Nephron progenitor cell (in vitro differentiated cells): ENCODE measurements at regions not wholly inside any gene's neighbourhood (a gene's known extent, or its start where the extent isn't known, plus 50 kb on each side); places are given as distances from the start of the nearest gene placed in this dataset.

Experiments
- DNase-seq: peaks from one replicate; pipeline ENCODE4 v3.0.0; 2021
- H3K27ac Mint-ChIP-seq: 2 replicates; pipeline ENCODE4 v1.8.0; 2021; ENCODE audit warnings: mild to moderate bottlenecking, moderate library complexity, mixed read lengths
- H3K27me3 Mint-ChIP-seq: 2 replicates; pipeline ENCODE4 v1.8.0; 2021; ENCODE audit warnings: mild to moderate bottlenecking, low read depth, mixed read lengths; ENCODE audit not compliant: poor library complexity
- H3K36me3 Mint-ChIP-seq: 2 replicates; pipeline ENCODE4 v1.8.0; 2021; ENCODE audit warnings: low read depth, mixed read lengths
- H3K4me1 Mint-ChIP-seq: 2 replicates; pipeline ENCODE4 v1.8.0; 2021; ENCODE audit warnings: mixed read lengths
- H3K4me3 Mint-ChIP-seq: 2 replicates; pipeline ENCODE4 v1.8.0; 2021; ENCODE audit warnings: mild to moderate bottlenecking, moderate library complexity, mixed read lengths
- H3K9me3 Mint-ChIP-seq: 2 replicates; pipeline ENCODE4 v1.8.0; 2021; ENCODE audit warnings: mild to moderate bottlenecking, moderate library complexity, mixed read lengths
- CTCF ChIP-seq: fragments of 200-600 bp; sonication (generic); IDR thresholded peaks from 2 replicates; pipeline ENCODE4 v1.5.0; 2021; ENCODE audit warnings: antibody characterized with exemption

- peaks cover 73% of the 10 kb centered on the region for H3K4me1 Mint-ChIP-seq
- no peaks in the 10 kb centered on the region for H3K9me3 Mint-ChIP-seq
- peaks cover 14% of the 10 kb centered on the region for H3K27me3 Mint-ChIP-seq
- H3K27ac Mint-ChIP-seq, result no peak overlapping the region
- no peaks in the 10 kb centered on the region for H3K36me3 Mint-ChIP-seq
- DNase-seq, result peak; percentile 19
- no peak overlapping the region for H3K4me3 Mint-ChIP-seq
- TF ChIP-seq CTCF, result no peak
Observed at GRCh38 chr6:167760979-167761793, 65.5 kb upstream of the AFDN start.

- Mint-ChIP-seq H3K36me3 (no peaks in the 10 kb centered on the region), H3K27me3 (peaks cover 14% of the 10 kb centered on the region), H3K4me3 (no peak overlapping the region), H3K4me1 (peaks cover 78% of the 10 kb centered on the region), H3K27ac (no peak overlapping the region), H3K9me3 (no peaks in the 10 kb centered on the region)
- no peak for TF ChIP-seq CTCF
- no peak for DNase-seq
Observed at GRCh38 chr6:167761794-167762258, 64.9 kb upstream of the AFDN start.

GRCh38 chr6:167762259-167762962 lies 64.3 kb upstream of the AFDN start:
- DNase-seq, result no peak
- no peak overlapping the region for H3K4me3 Mint-ChIP-seq
- no peaks in the 10 kb centered on the region for H3K36me3 Mint-ChIP-seq
- no peak overlapping the region for H3K27ac Mint-ChIP-seq
- peaks cover 9% of the 10 kb centered on the region for H3K27me3 Mint-ChIP-seq
- no peak for TF ChIP-seq CTCF
- peaks cover 77% of the 10 kb centered on the region for H3K4me1 Mint-ChIP-seq
- H3K9me3 Mint-ChIP-seq, result no peaks in the 10 kb centered on the region

- DNase-seq, result no peak
- Mint-ChIP-seq H3K4me1 (peaks cover 74% of the 10 kb centered on the region), H3K4me3 (no peak overlapping the region), H3K27ac (peak overlapping the region; percentile 56), H3K27me3 (peaks cover 5% of the 10 kb centered on the region), H3K9me3 (no peaks in the 10 kb centered on the region), H3K36me3 (no peaks in the 10 kb centered on the region)
- no peak for TF ChIP-seq CTCF
Observed at GRCh38 chr6:167763056-167763944, 63.4 kb upstream of the AFDN start.

- H3K4me3 Mint-ChIP-seq, result no peak overlapping the region
- H3K36me3 Mint-ChIP-seq, result no peaks in the 10 kb centered on the region
- DNase-seq, result no peak
- no peak for TF ChIP-seq CTCF
- H3K27me3 Mint-ChIP-seq, result peaks cover 7% of the 10 kb centered on the region
- peaks cover 72% of the 10 kb centered on the region for H3K4me1 Mint-ChIP-seq
- H3K9me3 Mint-ChIP-seq, result no peaks in the 10 kb centered on the region
- H3K27ac Mint-ChIP-seq, result no peak overlapping the region
Observed at GRCh38 chr6:167764215-167764614, 62.5 kb upstream of the AFDN start.
